ENCODE measurements at regions not wholly inside any gene's neighbourhood (a gene's known extent, or its start where the extent isn't known, plus 50 kb on each side); places are given as distances from the start of the nearest gene placed in this dataset.

DNA sequence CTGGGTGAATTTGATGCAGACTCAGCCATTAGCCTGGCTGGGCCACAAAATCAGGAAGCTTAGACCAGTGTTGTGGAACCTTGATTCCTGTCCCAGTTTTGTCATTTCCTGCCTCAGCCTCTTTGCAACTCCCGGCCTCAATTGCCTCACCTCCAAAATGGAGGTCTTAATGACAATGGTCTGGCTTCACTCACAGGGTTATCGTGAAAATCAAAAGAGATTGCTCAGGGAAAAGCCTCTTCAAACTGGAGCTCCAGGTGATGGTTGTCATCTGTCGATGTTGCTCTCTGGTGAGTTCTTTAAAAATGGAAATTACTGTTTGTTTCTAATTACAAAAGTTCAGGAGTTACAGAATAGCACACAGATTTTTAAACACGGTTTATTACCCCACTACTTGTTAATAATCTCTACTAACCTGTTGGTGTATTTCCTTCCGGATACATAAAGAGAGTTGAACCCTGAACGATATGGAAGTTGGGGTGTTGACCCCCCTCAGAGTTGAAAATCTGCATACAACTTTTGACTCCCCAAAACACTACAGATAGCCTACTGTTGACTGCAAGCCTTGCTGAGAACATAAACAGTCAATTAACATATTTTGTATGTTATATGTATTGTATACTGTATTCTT lies 109.9 kb upstream of the CPEB4 start:
- TF ChIP-seq GATA2 (IDR thresholded peaks at IDR 0.05; ENCODE audit: low read depth, low read length), result no peak
- TF ChIP-seq GATA3 (IDR thresholded peaks at IDR 0.05; ENCODE audit: low read depth, low read length), result no peak
